Heart left ventricle (tissue), 16 donors: ENCODE measurements at regions not wholly inside any gene's neighbourhood (a gene's known extent, or its start where the extent isn't known, plus 50 kb on each side); places are given as distances from the start of the nearest gene placed in this dataset.

Experiments
- ATAC-seq, 4 donors: fragments of 200-7000 bp; cut with Tn5 transposase; one replicate each; pipeline ENCODE4 v1.9.1; 2020 to 2022; ENCODE audit warnings: moderate library complexity in 4 of 4, mild to moderate bottlenecking in 3 of 4, moderate number of reproducible peaks in 1 of 4
- DNase-seq, 5 donors: peaks; one replicate each; pipeline ENCODE4 v3.0.0-alpha.2; 2020
- H3K27ac ChIP-seq, 12 donors: fragments of 200-600 bp; sonication (generic) in 4 of 12; one replicate each; pipeline versions ENCODE4 v1.5.0 to v1.8.0; 2016 to 2022; ENCODE audit warnings: mild to moderate bottlenecking in 2 of 12
- H3K27me3 ChIP-seq, 9 donors: fragments of 200-600 bp; sonication (generic) in 2 of 9; one replicate each; pipeline versions ENCODE4 v1.5.1 to v1.8.0; 2016 to 2022; ENCODE audit warnings: mild to moderate bottlenecking in 3 of 9
- H3K36me3 ChIP-seq, 9 donors: fragments of 200-600 bp; sonication (generic) in 2 of 9; one replicate each; pipeline versions ENCODE4 v1.5.0 to v1.8.0; 2018 to 2022; ENCODE audit warnings: mild to moderate bottlenecking in 2 of 9
- H3K4me1 ChIP-seq, 12 donors: fragments of 200-600 bp; sonication (generic) in 4 of 12; one replicate each; pipeline versions ENCODE4 v1.5.0 to v1.8.0; 2016 to 2022; ENCODE audit warnings: mild to moderate bottlenecking in 3 of 12
- H3K4me3 ChIP-seq, 12 donors: fragments of 200-600 bp; sonication (generic) in 4 of 12; one replicate each; pipeline versions ENCODE4 v1.5.0 to v1.8.0; 2017 to 2022; ENCODE audit warnings: mild to moderate bottlenecking in 9 of 12, moderate library complexity in 4 of 12
- H3K9me3 ChIP-seq, 12 donors: fragments of 200-600 bp; sonication (generic) in 4 of 12; one replicate each; pipeline versions ENCODE4 v1.5.0 to v1.8.0; 2016 to 2022; ENCODE audit warnings: mild to moderate bottlenecking in 1 of 12
- CTCF ChIP-seq, 12 donors: fragments of 200-600 bp; sonication (generic) in 4 of 12; IDR thresholded peaks; one replicate each; pipeline versions ENCODE4 v1.5.0 to v1.8.0; 2018 to 2022; ENCODE audit warnings: antibody characterized with exemption in 12 of 12, mild to moderate bottlenecking in 5 of 12
- POLR2A ChIP-seq, 2 donors: fragments of 450-650 bp; IDR thresholded peaks; one replicate each; pipeline ENCODE4 v1.6.1; 2017; ENCODE audit warnings: antibody characterized with exemption in 2 of 2, mild to moderate bottlenecking in 2 of 2, moderate library complexity in 2 of 2
- WGBS, 4 donors: extraction: QIAGEN DNeasy Blood & Tissue Kit in 2 of 4; methylation state at CpG; one replicate each; pipeline versions ENCODE4 v1.1.5 to v1.1.7; 2013 to 2018; 5-methylcytosine and 5-hydroxymethylcytosine counted together
- intact Hi-C, 10 donors: fragments of 100-400 bp; cut with DNase I; formaldehyde crosslinking; loops; one replicate each; pipeline versions ENCODE4 v1.11.1 to v1.14.2; 2022
- donor health status: ischemic (EF 13 %, LVEDD 7.1; RV severe dilation, severe dysfunction).
- donor health status: healthy with polysubstance abuse.
- donor health status: DM: no; HTN: yes; CAD: no.
- donor health status: DM: no; HTN: no; CAD: no.
- donor health status: ischemic (EF 25% LVEDD 6.9; RV normal size, moderate dysfunction).
- donor health status: ischemic (EF 25% LVEDD 5.7; RV mildly dilated, moderate dysfunction).
- donor health status: healthy.
- donor health status: DM: yes; HTN: yes; CAD: no.
- donor health status: ischemic (EF 35%, LVEDD 5.7; RV mildly dilated, moderate dysfunction).
- donor health status: nonischemic (EF 11% LVEDD 7.7; RV severe dilation, severe dysfunction).
- donor health status: DM: yes; HTN: yes; CAD: no.
- donor health status: PGD.
- donor health status: ischemic (EF 29% LVEDD 5.4; RV normal size, mild dysfunction).
- donor health status: nonischemic (EF 23%, LVEDD 6.1; RV moderate dilation, normal function).

GRCh38 chr17:69936996-69937395 is 138.0 kb upstream of the KCNJ16 start:
- intact Hi-C loops, result no loop called here
- TF ChIP-seq POLR2A (IDR thresholded peaks at IDR 0.05) (no peak), CTCF (IDR thresholded peaks at IDR 0.05) (no peak)
- Histone ChIP-seq H3K27me3 (no peaks in the 10 kb centered on the region), H3K4me1 (no peaks in the 10 kb centered on the region), H3K9me3 (no peaks in the 10 kb centered on the region), H3K27ac (no peak overlapping the region), H3K36me3 (no peaks in the 10 kb centered on the region), H3K4me3 (no peak overlapping the region)
- DNase-seq, result no peak
- ATAC-seq, result no peak
- 61 to 98% (median 85%) methylated on average over 3 of the region's 3 CpGs for WGBS, 4 donors

- no peak for TF ChIP-seq CTCF (IDR thresholded peaks at IDR 0.05)
- TF ChIP-seq POLR2A (IDR thresholded peaks at IDR 0.05), result no peak
- H3K27me3 ChIP-seq, result no peaks in the 10 kb centered on the region
- peaks cover 0 to 16% (median 11%) of the 10 kb centered on the region in 12 donors for H3K4me1 ChIP-seq
- DNase-seq, result no peak
- H3K4me3 ChIP-seq, result no peak overlapping the region
- no peaks in the 10 kb centered on the region for H3K9me3 ChIP-seq
- intact Hi-C loops, result no loop called here
- no peak overlapping the region for H3K27ac ChIP-seq
- H3K36me3 ChIP-seq, result no peaks in the 10 kb centered on the region
- no peak for ATAC-seq
Observed at GRCh38 chr17:69943058-69943457, 132.0 kb upstream of the KCNJ16 start.

GRCh38 chr17:69944406-69944805 is 130.6 kb upstream of the KCNJ16 start:
- Histone ChIP-seq H3K4me1 (peaks cover 0 to 16% (median 11%) of the 10 kb centered on the region in 12 donors), H3K27ac (no peak overlapping the region), H3K27me3 (no peaks in the 10 kb centered on the region), H3K9me3 (no peaks in the 10 kb centered on the region), H3K36me3 (no peaks in the 10 kb centered on the region), H3K4me3 (no peak overlapping the region)
- intact Hi-C loops, result no loop called here
- WGBS, 4 donors, result 96 to 98% (median 97%) methylated on average over 5 of the region's 5 CpGs
- ATAC-seq, result no peak
- TF ChIP-seq CTCF (IDR thresholded peaks at IDR 0.05) (no peak), POLR2A (IDR thresholded peaks at IDR 0.05) (no peak)
- DNase-seq, result no peak

GRCh38 chr17:69945698-69946185 is 129.3 kb upstream of the KCNJ16 start:
- H3K4me1 ChIP-seq, result peaks cover 0 to 16% (median 11%) of the 10 kb centered on the region in 12 donors
- intact Hi-C loops, result no loop called here
- H3K9me3 ChIP-seq, result no peaks in the 10 kb centered on the region
- H3K36me3 ChIP-seq, result no peaks in the 10 kb centered on the region
- H3K27me3 ChIP-seq, result no peaks in the 10 kb centered on the region
- ATAC-seq (peak; percentile 75 to 93 (median 88)), DNase-seq (peak in 1 of 5 donors; percentile 16)
- TF ChIP-seq CTCF (IDR thresholded peaks at IDR 0.05), result no peak
- TF ChIP-seq POLR2A (IDR thresholded peaks at IDR 0.05), result no peak
- H3K27ac ChIP-seq, result peak overlapping the region in 7 of 12 donors; percentile 2 to 57 (median 45)
- WGBS, 4 donors, result 9 to 22% (median 10%) methylated on average over 3 of the region's 3 CpGs
- H3K4me3 ChIP-seq, result no peak overlapping the region
